D721Med (cell line): ENCODE measurements at regions not wholly inside any gene's neighbourhood (a gene's known extent, or its start where the extent isn't known, plus 50 kb on each side); places are given as distances from the start of the nearest gene placed in this dataset.

Experiments used
- DNase-seq: peaks from one replicate; pipeline ENCODE4 v3.0.0; 2011; ENCODE audit warnings: low spot score; ENCODE audit not compliant: insufficient read length
- FAIRE-seq: peaks from 2 replicates; lab custom pipeline; 2011; peaks lifted over from hg19 to GRCh38; lab: Jason Lieb, UNC
- CTCF ChIP-seq: IDR thresholded peaks from 2 replicates; pipeline ENCODE4 v1.5.1; 2012; ENCODE audit warnings: mild to moderate bottlenecking, control low read depth; ENCODE audit not compliant: insufficient read depth; ENCODE audit errors: missing control alignments

DNA sequence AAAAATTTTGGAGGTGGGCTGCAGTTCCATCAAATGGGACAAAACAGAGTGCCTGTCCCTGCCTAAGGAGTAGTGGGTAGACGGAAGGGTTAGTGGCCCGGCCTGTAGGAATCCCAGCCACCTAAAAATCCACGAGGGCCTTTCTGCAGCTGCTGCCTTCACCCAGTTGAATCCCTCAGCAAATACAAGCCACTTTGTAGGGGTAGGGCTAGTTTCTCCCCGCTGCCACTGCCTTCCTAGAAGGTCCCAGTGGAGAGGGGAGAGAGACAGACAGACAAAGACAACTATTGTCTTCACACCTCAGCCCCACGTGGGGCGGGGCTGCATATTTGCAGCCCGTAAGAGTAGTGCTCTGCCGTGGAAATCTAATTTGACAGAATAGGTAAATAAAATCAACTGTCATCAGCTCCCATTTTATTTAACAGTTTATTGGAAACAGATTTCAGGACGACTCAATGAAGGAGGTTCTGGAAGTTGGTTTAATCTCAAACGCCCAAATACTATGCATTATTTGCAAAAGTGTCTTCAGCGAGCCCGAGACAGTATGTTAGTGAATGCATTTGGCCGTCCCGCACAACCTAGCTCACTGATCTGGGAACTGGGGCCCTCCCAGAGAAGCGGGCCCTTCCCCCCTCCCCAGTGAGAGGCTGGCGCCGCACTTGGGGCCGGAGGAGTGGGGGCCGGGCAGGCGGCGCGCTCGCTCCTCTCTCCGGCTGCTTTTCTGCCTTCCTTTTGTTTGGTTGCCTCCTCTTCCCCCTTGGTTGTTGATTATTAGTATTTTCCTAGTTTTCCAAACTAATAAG is 67.6 kb upstream of the TBCA start:
- FAIRE-seq (no peak), DNase-seq (no peak)
- no peak for TF ChIP-seq CTCF

DNA sequence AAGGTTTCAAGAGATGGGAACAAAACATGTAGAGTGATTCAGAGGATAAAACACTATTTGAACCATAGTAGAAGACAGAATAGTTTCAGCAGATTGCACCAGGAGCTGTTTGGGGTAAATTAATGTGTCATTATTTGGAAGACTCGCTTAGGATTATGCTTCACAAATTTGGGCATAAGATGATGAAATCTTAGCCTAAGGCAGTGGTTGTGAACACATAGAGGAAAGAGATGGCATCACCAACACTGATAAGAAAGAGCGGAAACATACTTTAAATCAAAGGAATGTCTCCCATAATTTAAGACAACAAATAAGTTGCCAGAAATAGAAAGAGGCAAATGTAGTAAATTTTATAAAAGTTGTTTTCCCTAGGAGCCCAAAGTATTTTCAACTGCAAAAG is 66.1 kb upstream of the TBCA start:
- DNase-seq (no peak), FAIRE-seq (no peak)
- no peak for TF ChIP-seq CTCF

DNA sequence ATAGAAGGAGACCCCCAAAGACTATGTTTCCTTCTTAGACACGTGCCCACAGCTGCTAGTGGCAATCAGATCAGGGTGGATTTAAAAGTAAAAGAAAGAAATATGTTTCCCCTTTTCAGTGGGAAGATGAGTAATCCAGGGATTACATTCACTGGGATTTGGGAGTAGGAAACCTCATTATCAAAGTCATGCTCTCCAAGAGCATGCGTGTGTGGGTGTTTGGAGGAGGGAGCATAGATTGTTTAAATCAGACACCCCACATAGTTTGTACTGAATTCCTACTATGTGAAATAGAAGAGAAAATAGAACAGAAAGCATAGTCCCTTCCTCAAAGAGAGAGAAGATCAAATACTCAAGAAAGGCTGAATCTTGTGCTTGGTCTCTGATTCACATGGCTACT is 65.5 kb upstream of the TBCA start:
- DNase-seq, result no peak
- FAIRE-seq, result peak; percentile 84

GRCh38 chr5:77840930-77841329 is 64.8 kb upstream of the TBCA start:
- TF ChIP-seq CTCF, result no peak
- FAIRE-seq (no peak), DNase-seq (no peak)

More for the DNA sequence above, 65.5 kb upstream of the TBCA start:
- TF ChIP-seq CTCF, result no peak

- DNase-seq (no peak), FAIRE-seq (no peak)
- TF ChIP-seq CTCF, result no peak
Measured at GRCh38 chr5:77839691-77840090, 63.6 kb upstream of the TBCA start.

DNA sequence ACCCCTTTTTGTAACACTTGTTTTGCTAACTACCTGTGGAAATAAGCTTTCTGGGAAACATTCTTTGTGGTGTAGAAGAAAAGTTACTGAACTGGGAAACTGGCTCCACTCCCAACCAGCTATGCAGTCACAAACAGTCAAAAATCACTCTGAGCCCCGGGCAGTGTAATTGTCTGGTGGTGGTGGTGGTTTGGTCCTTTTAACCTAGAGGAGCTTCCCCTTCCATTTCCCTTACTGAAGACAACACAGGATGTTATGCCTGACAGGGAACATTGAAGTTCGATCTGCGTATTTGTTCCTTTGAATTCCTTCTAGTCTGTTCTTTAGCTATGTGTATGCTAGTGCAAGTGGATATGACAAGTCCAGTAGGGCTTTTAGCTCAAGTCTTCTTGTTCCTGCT is 56.8 kb upstream of the TBCA start:
- DNase-seq (no peak), FAIRE-seq (no peak)
- no peak for TF ChIP-seq CTCF

- DNase-seq, result no peak
- FAIRE-seq, result no peak
- TF ChIP-seq CTCF, result no peak
Measured at GRCh38 chr5:77832166-77832770, 56.1 kb upstream of the TBCA start.
